GM12892 (cell line): ENCODE measurements at regions not wholly inside any gene's neighbourhood (a gene's known extent, or its start where the extent isn't known, plus 50 kb on each side); places are given as distances from the start of the nearest gene placed in this dataset.

ENCODE experiments used
- POLR2A ChIP-seq: IDR thresholded peaks from 2 replicates; pipeline ENCODE4 v1.6.1; 2011; ENCODE audit warnings: low read depth, low read length, control low read depth
- POLR2AphosphoS5 ChIP-seq: IDR thresholded peaks from 2 replicates; pipeline ENCODE4 v1.6.1; 2011; ENCODE audit warnings: low read depth, low read length, control low read depth
- TAF1 ChIP-seq: IDR thresholded peaks from 2 replicates; pipeline ENCODE4 v1.6.1; 2011; ENCODE audit warnings: low read depth, mild to moderate bottlenecking, control low read depth, low read length, borderline replicate concordance

DNA sequence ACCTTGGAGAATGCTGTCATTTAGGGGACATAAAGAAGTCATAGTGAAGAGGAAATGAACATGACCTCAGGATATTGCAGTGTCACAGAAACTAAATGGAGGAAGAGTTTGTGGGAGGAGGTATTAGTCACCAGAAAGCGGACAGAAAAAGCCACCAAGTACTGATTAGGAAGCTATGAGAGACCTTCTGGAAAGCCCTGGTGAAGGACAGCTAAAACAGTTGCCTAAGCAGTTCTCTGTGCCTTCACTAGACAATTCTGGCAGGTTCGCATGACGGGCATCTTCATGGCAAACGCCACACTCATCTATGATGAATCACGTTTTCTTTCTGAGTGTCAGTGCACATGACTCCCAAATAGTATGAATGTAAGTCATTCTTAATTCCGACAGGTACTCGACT, 325.8 kb downstream of the C11orf87 start:
- TF ChIP-seq TAF1 (no peak), POLR2AphosphoS5 (no peak), POLR2A (no peak)
